Suprapubic skin (tissue), 4 donors: ENCODE measurements at regions not wholly inside any gene's neighbourhood (a gene's known extent, or its start where the extent isn't known, plus 50 kb on each side); places are given as distances from the start of the nearest gene placed in this dataset.

ENCODE experiments used
- CTCF ChIP-seq, 2 donors: fragments of 200-600 bp in 1 of 2; fragments of 450-650 bp in 1 of 2; sonication (generic) in 1 of 2; IDR thresholded peaks; one replicate each; pipeline ENCODE4 v1.5.1; 2016 to 2019; ENCODE audit warnings: antibody characterized with exemption in 2 of 2, mild to moderate bottlenecking in 1 of 2, moderate library complexity in 1 of 2
- EP300 ChIP-seq: sonication (generic); formaldehyde crosslinking; IDR thresholded peaks from one replicate; pipeline ENCODE4 v1.6.1; 2017; ENCODE audit warnings: antibody characterized with exemption
- POLR2A ChIP-seq, 2 donors: fragments of 450-650 bp; IDR thresholded peaks; one replicate each; pipeline ENCODE4 v1.6.1; 2017; ENCODE audit warnings: antibody characterized with exemption in 2 of 2, mild to moderate bottlenecking in 2 of 2, moderate library complexity in 2 of 2
- POLR2AphosphoS5 ChIP-seq, 3 donors: sonication (generic); formaldehyde crosslinking; IDR thresholded peaks; one replicate each; pipeline ENCODE4 v1.6.1; 2017; ENCODE audit warnings: antibody characterized with exemption in 3 of 3

- no peak for TF ChIP-seq CTCF (IDR thresholded peaks at IDR 0.05)
- TF ChIP-seq POLR2A (IDR thresholded peaks at IDR 0.05) = no peak
- TF ChIP-seq POLR2AphosphoS5 (IDR thresholded peaks at IDR 0.05) = no peak
- no peak for TF ChIP-seq EP300
These were observed 178.9 kb downstream of the MIS18A start for GRCh38 chr21:32099812-32100416.
